Omental fat pad (tissue), 3 donors: ENCODE measurements at regions not wholly inside any gene's neighbourhood (a gene's known extent, or its start where the extent isn't known, plus 50 kb on each side); places are given as distances from the start of the nearest gene placed in this dataset.
"Not testable (repeated sequence)": the region's sequence is repeated elsewhere in the genome, so short reads cannot be mapped to it uniquely, and the experiment has no call there.

ENCODE experiments used
- ATAC-seq: fragments of 150-250 bp; one replicate; pipeline ENCODE4 v1.9.1; 2016; ENCODE audit warnings: mild to moderate bottlenecking, moderate library complexity; ENCODE audit not compliant: low FRiP score
- DNase-seq: peaks from one replicate; pipeline ENCODE4 v3.0.0-alpha.2; 2019; ENCODE audit warnings: low spot score
- TF ChIP-seq, protein P1 (sequence below), 3 donors: fragments of 450-650 bp; IDR thresholded peaks; one replicate each; pipeline ENCODE4 v1.5.1; 2016 to 2017; ENCODE audit warnings: antibody characterized with exemption in 3 of 3, mild to moderate bottlenecking in 3 of 3, moderate library complexity in 2 of 3

DNA sequence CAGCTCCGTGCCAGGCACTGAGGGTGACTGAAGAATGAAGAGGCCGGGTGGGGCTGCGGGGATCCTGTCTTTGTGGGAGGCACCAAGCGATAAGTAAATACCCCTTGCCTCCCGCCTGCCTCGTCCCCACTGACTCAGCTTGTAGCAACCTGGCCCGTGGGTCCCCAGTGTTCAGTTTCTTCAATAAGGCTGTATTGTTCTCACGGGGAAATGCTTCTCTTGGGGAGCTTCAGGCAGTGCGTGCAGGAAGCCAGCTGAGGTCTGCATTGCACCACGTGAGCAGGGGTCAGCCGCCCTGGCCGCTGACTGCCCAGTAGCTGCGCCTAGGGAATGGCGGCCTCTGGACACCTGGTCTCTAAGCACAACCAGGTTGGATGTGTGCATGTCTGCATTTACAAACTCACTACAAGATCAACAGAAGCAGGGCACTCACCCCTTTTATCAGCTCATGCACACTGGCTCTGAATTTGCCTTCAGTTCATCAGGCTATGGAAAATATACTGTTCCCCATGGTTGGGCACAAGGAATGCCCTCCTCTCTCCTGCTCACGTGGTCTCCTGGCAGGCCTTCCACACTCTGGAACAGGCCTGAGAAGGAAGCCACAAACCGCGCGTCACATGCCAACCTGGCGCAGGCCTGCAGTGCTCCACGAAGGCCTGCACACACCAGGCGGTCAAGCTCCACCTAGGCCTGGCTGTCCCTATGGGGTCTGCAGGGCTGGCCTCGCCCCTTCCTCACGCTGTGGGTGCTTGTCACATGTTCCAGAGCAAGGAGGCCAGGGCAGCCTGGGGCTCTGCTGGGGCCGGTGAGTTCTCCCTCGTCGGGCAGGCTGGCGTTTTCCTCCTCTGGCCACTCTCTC lies 135.7 kb upstream of the RNF32 start:
- DNase-seq (no peak), ATAC-seq (no peak)
- TF ChIP-seq, protein P1, sequence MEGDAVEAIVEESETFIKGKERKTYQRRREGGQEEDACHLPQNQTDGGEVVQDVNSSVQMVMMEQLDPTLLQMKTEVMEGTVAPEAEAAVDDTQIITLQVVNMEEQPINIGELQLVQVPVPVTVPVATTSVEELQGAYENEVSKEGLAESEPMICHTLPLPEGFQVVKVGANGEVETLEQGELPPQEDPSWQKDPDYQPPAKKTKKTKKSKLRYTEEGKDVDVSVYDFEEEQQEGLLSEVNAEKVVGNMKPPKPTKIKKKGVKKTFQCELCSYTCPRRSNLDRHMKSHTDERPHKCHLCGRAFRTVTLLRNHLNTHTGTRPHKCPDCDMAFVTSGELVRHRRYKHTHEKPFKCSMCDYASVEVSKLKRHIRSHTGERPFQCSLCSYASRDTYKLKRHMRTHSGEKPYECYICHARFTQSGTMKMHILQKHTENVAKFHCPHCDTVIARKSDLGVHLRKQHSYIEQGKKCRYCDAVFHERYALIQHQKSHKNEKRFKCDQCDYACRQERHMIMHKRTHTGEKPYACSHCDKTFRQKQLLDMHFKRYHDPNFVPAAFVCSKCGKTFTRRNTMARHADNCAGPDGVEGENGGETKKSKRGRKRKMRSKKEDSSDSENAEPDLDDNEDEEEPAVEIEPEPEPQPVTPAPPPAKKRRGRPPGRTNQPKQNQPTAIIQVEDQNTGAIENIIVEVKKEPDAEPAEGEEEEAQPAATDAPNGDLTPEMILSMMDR (IDR thresholded peaks at IDR 0.05) = no peak

DNA sequence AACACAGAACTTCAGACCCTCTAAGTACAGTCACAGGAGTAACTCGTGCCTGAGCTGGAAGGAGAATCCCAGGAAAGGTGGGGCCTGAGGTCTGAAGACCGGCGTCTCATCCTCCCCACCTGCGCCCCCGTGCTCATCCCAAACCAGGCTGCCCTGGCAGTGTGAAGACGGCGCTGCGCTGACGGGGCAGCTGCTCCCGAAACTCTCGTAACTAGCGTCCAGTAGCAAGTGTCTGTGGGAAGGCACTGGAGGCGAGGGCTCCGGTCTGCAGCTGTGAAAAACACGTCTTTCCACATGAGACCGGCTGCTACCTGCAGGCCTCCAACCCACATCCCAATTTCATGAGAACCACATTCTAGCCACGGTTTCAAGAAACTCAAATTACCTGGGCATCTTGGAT lies 136.6 kb upstream of the RNF32 start:
- TF ChIP-seq, protein P1 (IDR thresholded peaks at IDR 0.05) = no peak
- no peak for ATAC-seq
- DNase-seq = no peak

DNA sequence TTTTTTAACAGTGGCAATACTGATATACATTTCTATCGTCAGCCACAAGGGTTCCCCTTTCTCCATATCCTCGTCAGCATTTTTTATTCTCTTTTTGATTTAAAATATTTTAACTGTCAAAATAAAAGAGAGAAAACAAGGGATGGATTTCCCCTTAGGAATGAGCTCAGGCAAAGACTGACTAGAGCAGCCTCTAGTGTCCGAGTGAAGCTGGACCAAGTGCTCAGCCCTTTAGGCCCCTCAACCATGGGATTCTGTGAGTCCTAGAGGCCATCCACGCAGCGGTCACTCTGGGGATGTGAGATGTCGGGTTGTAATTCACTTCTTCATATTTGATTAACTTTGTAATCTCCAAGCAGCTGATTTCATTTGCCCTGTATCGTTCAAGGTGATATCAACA lies 137.4 kb upstream of the RNF32 start:
- TF ChIP-seq, protein P1 (IDR thresholded peaks at IDR 0.05) = no peak
- ATAC-seq (no peak), DNase-seq (no peak)

DNA sequence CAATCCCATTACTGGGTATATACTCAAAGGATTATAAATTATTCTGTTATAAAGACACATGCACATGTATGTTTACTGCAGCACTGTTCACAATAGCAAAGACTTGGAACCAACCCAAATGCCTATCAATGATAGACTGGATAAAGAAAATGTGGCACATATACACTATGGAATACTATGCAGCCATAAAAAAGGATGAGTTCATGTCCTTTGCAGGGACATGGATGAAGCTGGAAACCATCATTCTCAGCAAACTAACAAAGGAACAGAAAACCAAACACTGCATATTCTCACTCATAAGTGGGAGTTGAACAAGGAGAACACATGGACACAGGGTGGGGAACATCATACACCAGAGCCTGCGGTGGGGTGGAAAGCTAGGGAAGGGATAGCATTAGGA lies 138.8 kb upstream of the RNF32 start:
- DNase-seq, ATAC-seq: not testable (repeated sequence)

DNA sequence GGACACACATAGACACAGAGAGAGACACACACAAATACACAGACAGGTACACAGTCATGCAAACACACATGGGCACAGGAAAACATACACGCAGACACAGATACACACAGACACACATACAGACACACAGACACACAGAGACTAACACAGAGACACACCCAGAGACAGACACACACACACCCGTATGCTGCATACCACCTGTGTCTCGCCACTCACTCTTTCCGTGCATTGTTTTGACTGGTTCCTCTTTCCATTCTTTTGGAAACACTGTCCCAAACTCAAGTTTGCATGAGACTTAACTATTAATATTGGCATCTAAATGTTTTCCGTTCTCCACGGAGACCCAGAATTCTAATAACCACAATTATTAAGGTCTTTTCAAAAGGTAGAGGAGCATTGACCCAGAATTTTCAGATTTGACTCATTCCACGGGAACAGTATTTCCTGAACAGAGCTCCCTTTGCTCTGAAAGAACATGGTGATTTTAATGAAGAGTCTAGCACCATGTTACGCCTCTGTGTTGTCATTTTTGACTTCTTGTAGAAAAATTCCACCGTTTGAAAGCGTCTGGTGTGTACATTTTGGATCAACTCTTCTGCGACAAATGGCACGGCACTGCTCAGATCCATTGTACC lies 141.2 kb upstream of the RNF32 start:
- DNase-seq (no peak), ATAC-seq (no peak)
- TF ChIP-seq, protein P1 (IDR thresholded peaks at IDR 0.05) = no peak

DNA sequence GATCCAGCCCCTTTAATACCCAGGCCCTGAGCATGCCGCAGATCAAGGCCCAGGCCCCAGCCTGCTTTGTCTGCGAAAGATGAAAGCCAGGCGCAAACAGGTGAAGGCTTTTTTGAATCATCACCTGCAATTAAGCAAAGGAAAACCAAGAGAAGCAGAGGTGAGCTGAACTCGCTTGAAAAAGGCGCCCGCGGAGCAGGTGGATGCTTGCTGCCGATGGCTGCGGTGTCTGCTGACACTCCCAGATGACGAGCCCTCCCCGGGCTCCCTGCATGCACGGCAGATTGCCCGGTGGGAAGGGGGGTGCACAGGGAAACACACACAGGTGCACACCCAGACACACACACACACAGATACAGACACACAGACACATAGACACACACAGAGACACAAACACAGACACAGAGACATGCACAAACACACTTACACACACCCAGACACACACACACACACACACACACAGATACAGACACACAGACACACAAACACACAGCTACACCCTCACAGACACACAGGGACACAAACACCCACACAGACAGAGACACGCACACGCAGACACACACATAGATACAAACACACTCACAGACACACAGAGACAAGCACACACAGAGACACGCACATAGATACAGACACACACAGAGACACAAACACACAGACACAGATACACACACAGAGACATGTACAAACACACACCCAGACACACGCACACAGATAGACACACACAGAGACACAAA lies 142.6 kb upstream of the RNF32 start:
- no peak for ATAC-seq
- DNase-seq = no peak
- TF ChIP-seq, protein P1 (IDR thresholded peaks at IDR 0.05) = no peak

DNA sequence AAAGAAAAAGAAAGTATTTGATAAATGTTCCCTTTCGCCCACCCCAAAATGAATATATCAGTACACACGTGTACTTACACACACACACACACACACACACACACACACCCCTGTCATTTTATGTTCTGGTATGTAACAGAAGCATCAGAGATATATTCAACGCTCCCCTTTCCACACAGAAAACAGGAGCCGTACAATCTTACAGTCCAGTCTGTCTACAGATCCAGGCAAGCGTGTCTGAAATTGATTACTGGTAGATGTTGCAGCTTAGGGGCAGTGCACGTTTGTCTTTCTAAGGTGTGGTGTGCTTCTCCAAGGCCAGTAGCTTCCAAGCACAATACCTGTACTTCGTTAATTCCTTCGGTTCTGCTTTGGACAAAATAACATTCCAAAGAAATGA lies 143.7 kb upstream of the RNF32 start:
- no peak for ATAC-seq
- no peak for DNase-seq
- TF ChIP-seq, protein P1 (IDR thresholded peaks at IDR 0.05) = no peak
